ENCODE measurements at regions not wholly inside any gene's neighbourhood (a gene's known extent, or its start where the extent isn't known, plus 50 kb on each side); places are given as distances from the start of the nearest gene placed in this dataset.

GRCh38 chr4:167415461-167415860, 181.2 kb upstream of the SPOCK3 start:
- TF ChIP-seq NRF1 (conservative IDR thresholded peaks at IDR 0.05; ENCODE audit: low read depth, low read length) = no peak
- TF ChIP-seq RAD21 (IDR thresholded peaks at IDR 0.05; ENCODE audit: insufficient read depth, low read depth, low read length) = no peak
- no peak for TF ChIP-seq CTCF (IDR thresholded peaks at IDR 0.05 in 2 of 3, conservative IDR thresholded peaks at IDR 0.05 in 1 of 3; ENCODE audit: control insufficient read depth in 2 of 3, extremely low read depth in 1 of 3, insufficient read depth in 1 of 3, low read depth in 3 of 3, low read length in 3 of 3)
- TF ChIP-seq POLR2A (IDR thresholded peaks at IDR 0.05; ENCODE audit: low read depth, low read length) = no peak
- no peak for TF ChIP-seq SMC3 (IDR thresholded peaks at IDR 0.05; ENCODE audit: borderline replicate concordance, low read length)
- no peak for TF ChIP-seq CEBPB (IDR thresholded peaks at IDR 0.05; ENCODE audit: borderline replicate concordance in 1 of 2, low read depth in 2 of 2, low read length in 2 of 2)
- no peak for TF ChIP-seq BRCA1 (IDR thresholded peaks at IDR 0.05; ENCODE audit: low read depth, low read length)
- TF ChIP-seq RBBP5 (conservative IDR thresholded peaks at IDR 0.05) = no peak
- no peak for TF ChIP-seq BCL3 (IDR thresholded peaks at IDR 0.05; ENCODE audit: borderline replicate concordance, insufficient read depth, low read depth, low read length, poor library complexity, severe bottlenecking)
- no peak for TF ChIP-seq ZNF274 (IDR thresholded peaks at IDR 0.05; ENCODE audit: insufficient read depth, insufficient read length)

All from GM12878 (cell line).